Colonic mucosa (tissue), 4 donors: ENCODE measurements at regions not wholly inside any gene's neighbourhood (a gene's known extent, or its start where the extent isn't known, plus 50 kb on each side); places are given as distances from the start of the nearest gene placed in this dataset.

Experiments used
- DNase-seq: peaks from one replicate; pipeline ENCODE4 v3.0.0-alpha.2; 2020
- H3K27ac ChIP-seq: fragments of 200-600 bp; one replicate; pipeline ENCODE4 v1.8.0; 2021
- H3K27me3 ChIP-seq: fragments of 200-600 bp; one replicate; pipeline ENCODE4 v1.8.0; 2021
- H3K36me3 ChIP-seq: fragments of 200-600 bp; one replicate; pipeline ENCODE4 v1.8.0; 2021
- H3K4me1 ChIP-seq: fragments of 200-600 bp; one replicate; pipeline ENCODE4 v1.8.0; 2021; ENCODE audit warnings: mild to moderate bottlenecking
- H3K4me3 ChIP-seq: fragments of 200-600 bp; one replicate; pipeline ENCODE4 v1.8.0; 2021
- H3K9ac ChIP-seq, 2 donors: one replicate each; pipeline ENCODE4 v1.7.0; 2013; ENCODE audit warnings: control low read depth in 2 of 2, low read depth in 2 of 2, low read length in 2 of 2
- H3K9me3 ChIP-seq: fragments of 200-600 bp; one replicate; pipeline ENCODE4 v1.8.0; 2021
- CTCF ChIP-seq: fragments of 200-600 bp; IDR thresholded peaks from one replicate; pipeline ENCODE4 v1.8.0; 2022; ENCODE audit warnings: antibody characterized with exemption, mild to moderate bottlenecking
- intact Hi-C: fragments of 100-400 bp; cut with DNase I; formaldehyde crosslinking; loops from one replicate; pipeline ENCODE4 v1.14.1; 2022
- donor health status: healthy.
- donor health status: DM: no; HTN: no; CAD: no.
- donor health status: DM: no; HTN: no; CAD: no.

- DNase-seq, result no peak
- Histone ChIP-seq H3K9me3 (no peaks in the 10 kb centered on the region), H3K4me1 (no peaks in the 10 kb centered on the region), H3K27ac (no peak overlapping the region), H3K4me3 (no peak overlapping the region), H3K9ac (no peak overlapping the region), H3K36me3 (no peaks in the 10 kb centered on the region), H3K27me3 (no peaks in the 10 kb centered on the region)
- no peak for TF ChIP-seq CTCF
- intact Hi-C loops, result no loop called here
Measured at GRCh38 chr13:104253063-104253680, 1187.0 kb upstream of the SLC10A2 start.

GRCh38 chr13:104251931-104252330, 1185.7 kb upstream of the SLC10A2 start:
- Histone ChIP-seq H3K4me1 (no peaks in the 10 kb centered on the region), H3K27ac (no peak overlapping the region), H3K27me3 (no peaks in the 10 kb centered on the region), H3K4me3 (no peak overlapping the region), H3K36me3 (no peaks in the 10 kb centered on the region), H3K9me3 (no peaks in the 10 kb centered on the region), H3K9ac (no peak overlapping the region)
- no peak for DNase-seq
- TF ChIP-seq CTCF, result no peak
- intact Hi-C loops, result no loop called here

GRCh38 chr13:104246955-104247354, 1180.7 kb upstream of the SLC10A2 start:
- Histone ChIP-seq H3K9me3 (no peaks in the 10 kb centered on the region), H3K36me3 (no peaks in the 10 kb centered on the region), H3K27ac (no peak overlapping the region), H3K4me1 (no peaks in the 10 kb centered on the region), H3K27me3 (no peaks in the 10 kb centered on the region), H3K9ac (no peak overlapping the region), H3K4me3 (no peak overlapping the region)
- intact Hi-C loops, result no loop called here
- DNase-seq, result no peak
- no peak for TF ChIP-seq CTCF

- no peak for TF ChIP-seq CTCF
- intact Hi-C loops, result no loop called here
- Histone ChIP-seq H3K36me3 (no peaks in the 10 kb centered on the region), H3K27ac (no peak overlapping the region), H3K27me3 (no peaks in the 10 kb centered on the region), H3K4me1 (no peaks in the 10 kb centered on the region), H3K4me3 (no peak overlapping the region), H3K9ac (no peak overlapping the region), H3K9me3 (no peaks in the 10 kb centered on the region)
- no peak for DNase-seq
Measured at GRCh38 chr13:104206450-104207044, 1140.3 kb upstream of the SLC10A2 start.

DNA sequence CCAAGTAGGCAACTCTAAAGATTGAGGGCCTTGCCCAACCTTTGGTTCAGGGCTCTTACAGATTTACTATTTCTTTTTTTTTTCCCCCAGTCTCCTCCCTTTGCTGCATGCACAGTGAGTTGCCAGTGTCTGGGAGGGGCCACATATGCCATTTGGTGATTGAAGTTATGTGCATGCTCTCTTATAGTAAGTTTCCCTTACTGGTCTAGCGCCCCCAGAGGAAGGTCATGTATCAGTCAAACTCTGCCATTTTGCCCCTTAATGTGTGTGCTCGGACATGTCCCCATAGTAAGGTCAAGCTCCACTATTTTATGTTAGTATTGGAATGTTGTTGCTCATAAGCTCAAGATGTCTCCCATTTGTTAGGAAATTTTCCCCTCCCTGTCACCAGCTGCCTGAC, 1138.0 kb upstream of the SLC10A2 start:
- no peaks in the 10 kb centered on the region for H3K4me1 ChIP-seq
- no peaks in the 10 kb centered on the region for H3K9me3 ChIP-seq
- no peaks in the 10 kb centered on the region for H3K36me3 ChIP-seq
- TF ChIP-seq CTCF, result no peak
- H3K27ac ChIP-seq, result no peak overlapping the region
- DNase-seq, result no peak
- intact Hi-C loops, result no loop called here
- H3K27me3 ChIP-seq, result no peaks in the 10 kb centered on the region
- no peak overlapping the region for H3K4me3 ChIP-seq
- H3K9ac ChIP-seq, result no peak overlapping the region
